GM23248 (cell line): ENCODE measurements at regions not wholly inside any gene's neighbourhood (a gene's known extent, or its start where the extent isn't known, plus 50 kb on each side); places are given as distances from the start of the nearest gene placed in this dataset.
A peak's percentile ranks its signal among the peaks of the same experiment; 100 is the strongest.

ENCODE experiments used
- DNase-seq: peaks from one replicate; pipeline ENCODE4 v3.0.0-alpha.2; 2015
- H2AFZ ChIP-seq: fragments of 200-600 bp; sonication (generic); 2 replicates; pipeline ENCODE4 v1.6.1; 2016; ENCODE audit warnings: antibody characterized with exemption
- H3F3A ChIP-seq: fragments of 200-600 bp; sonication (generic); 2 replicates; pipeline ENCODE4 v1.6.1; 2016; ENCODE audit warnings: mild to moderate bottlenecking, antibody characterized with exemption, mixed run types; ENCODE audit not compliant: insufficient read depth
- H3K27ac ChIP-seq: fragments of 200-600 bp; sonication (generic); 2 replicates; pipeline ENCODE4 v1.5.1; 2016; ENCODE audit warnings: mild to moderate bottlenecking
- H3K27me3 ChIP-seq: fragments of 200-600 bp; sonication (generic); replicated peaks from 2 replicates; pipeline ENCODE4 v1.6.1; 2016; ENCODE audit warnings: mild to moderate bottlenecking; ENCODE audit not compliant: insufficient read depth
- H3K36me3 ChIP-seq: fragments of 200-600 bp; sonication (generic); 2 replicates; pipeline ENCODE4 v1.6.1; 2016; ENCODE audit warnings: low read depth, mild to moderate bottlenecking
- H3K4me1 ChIP-seq: fragments of 200-600 bp; sonication (generic); 2 replicates; pipeline ENCODE4 v1.6.1; 2016; ENCODE audit warnings: mild to moderate bottlenecking; ENCODE audit not compliant: insufficient read depth
- H3K4me2 ChIP-seq: fragments of 200-600 bp; sonication (generic); one replicate; pipeline ENCODE4 v1.6.1; 2016; ENCODE audit warnings: mild to moderate bottlenecking; ENCODE audit not compliant: unreplicated experiment
- H3K4me3 ChIP-seq: fragments of 200-600 bp; sonication (generic); 2 replicates; pipeline ENCODE4 v1.5.1; 2016; ENCODE audit warnings: mild to moderate bottlenecking
- H3K79me2 ChIP-seq: fragments of 200-600 bp; sonication (generic); 2 replicates; pipeline ENCODE4 v1.6.1; 2016; ENCODE audit warnings: mild to moderate bottlenecking; ENCODE audit not compliant: insufficient read depth
- H3K9ac ChIP-seq: fragments of 200-600 bp; sonication (generic); 2 replicates; pipeline ENCODE4 v1.6.1; 2016; ENCODE audit warnings: mild to moderate bottlenecking
- H3K9me2 ChIP-seq: fragments of 200-600 bp; sonication (generic); 2 replicates; pipeline ENCODE4 v1.6.1; 2016; ENCODE audit warnings: mixed run types, mild to moderate bottlenecking, moderate library complexity; ENCODE audit not compliant: insufficient read depth
- H3K9me3 ChIP-seq: fragments of 200-600 bp; sonication (generic); one replicate; pipeline ENCODE4 v1.6.1; 2017; ENCODE audit warnings: low read depth
- H4K20me1 ChIP-seq: fragments of 200-600 bp; sonication (generic); 2 replicates; pipeline ENCODE4 v1.6.0; 2016; ENCODE audit not compliant: insufficient read depth
- EZH2 ChIP-seq: fragments of 200-600 bp; sonication (generic); IDR thresholded peaks from 2 replicates; pipeline ENCODE4 v1.6.1; 2018; ENCODE audit warnings: antibody characterized with exemption, mild to moderate bottlenecking; ENCODE audit not compliant: insufficient read depth, poor library complexity, severe bottlenecking
- EZH2phosphoT487 ChIP-seq: fragments of 200-600 bp; sonication (generic); IDR thresholded peaks from 2 replicates; pipeline ENCODE4 v1.6.1; 2018; ENCODE audit warnings: antibody characterized with exemption, moderate library complexity, mild to moderate bottlenecking, low read depth; ENCODE audit not compliant: insufficient read depth
- WGBS, 2 experiments: methylation state at CpG; one replicate each; pipeline ENCODE4 v1.1.6; 2015 to 2017; ENCODE audit warnings: low lambda C conversion rate in 2 of 2, low coverage in 1 of 2; ENCODE audit errors: missing lambda C conversion rate in 2 of 2; 5-methylcytosine and 5-hydroxymethylcytosine counted together
- in situ Hi-C: fragments of 300-500 bp; cut with MboI; formaldehyde crosslinking; loops from 2 replicates; pipeline ENCODE4 v1.15.0; 2020

DNA sequence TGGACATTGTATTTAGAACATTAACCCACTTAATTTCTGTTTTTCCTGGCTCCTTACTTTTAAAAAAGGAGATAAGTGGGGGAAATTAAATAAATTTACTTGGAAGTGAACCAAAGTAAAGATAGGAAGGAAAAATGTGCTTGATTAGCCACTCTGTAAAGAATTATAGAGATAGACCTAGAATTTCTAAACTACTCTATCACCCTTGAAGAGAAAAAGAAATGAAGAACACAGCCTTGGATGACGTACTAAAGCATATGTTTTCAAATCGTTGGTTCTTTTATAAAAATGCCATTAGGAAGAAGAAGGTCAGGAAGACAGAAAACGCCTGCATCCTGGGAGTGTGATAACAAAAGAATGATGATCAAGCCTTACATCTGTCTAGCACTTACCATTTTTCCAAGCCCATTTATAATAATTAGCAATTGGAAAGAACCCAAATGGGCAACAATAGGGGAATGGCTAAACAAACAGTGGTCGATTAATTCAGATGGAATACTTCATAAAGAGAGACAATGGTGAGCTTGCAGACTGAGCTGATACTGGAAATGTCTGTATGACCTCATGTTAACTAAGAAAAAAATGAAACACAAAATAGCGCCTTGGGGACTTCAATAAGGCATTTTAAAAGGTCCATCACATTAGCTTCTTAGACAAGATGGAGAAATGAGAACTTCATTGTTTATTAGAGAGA, 81.0 kb upstream of the LRRC55 start:
- in situ Hi-C loops, result no loop called here

DNA sequence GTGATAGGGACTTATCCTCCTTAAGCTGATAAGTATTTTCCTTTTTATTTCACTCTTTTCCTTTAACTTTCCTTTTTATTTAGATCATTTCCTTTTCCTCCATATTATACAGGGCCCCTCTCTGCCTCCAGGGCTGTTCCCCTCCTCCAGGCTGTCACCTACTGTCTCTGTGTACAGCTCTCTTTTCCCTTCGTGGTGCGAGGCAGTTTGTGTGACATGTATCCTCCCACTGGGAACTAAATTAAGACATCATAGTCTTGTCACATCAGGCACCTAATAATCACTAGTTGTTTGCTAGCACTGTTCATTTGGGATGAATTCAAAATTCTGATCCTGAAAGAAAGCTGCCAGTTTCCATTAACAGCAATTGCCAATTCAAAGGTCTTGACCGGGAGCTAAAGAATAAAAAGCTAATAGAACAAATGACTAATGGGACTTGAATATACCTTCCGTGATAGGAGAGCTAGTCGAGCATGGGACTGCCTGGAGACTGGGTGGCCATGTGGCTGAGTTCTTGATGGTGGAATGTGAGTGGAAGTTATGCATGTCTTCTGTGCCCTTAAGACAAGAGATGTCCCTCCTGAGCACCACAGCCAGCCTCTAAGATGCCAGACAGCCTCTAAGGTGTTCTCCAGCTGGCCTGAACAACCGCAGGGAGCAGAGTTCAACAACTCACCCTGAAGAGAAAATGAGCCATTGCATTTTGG, 77.7 kb upstream of the LRRC55 start:
- Histone ChIP-seq H3K27me3 (peaks cover 33% of the 10 kb centered on the region), H3K27ac (no peak overlapping the region), H2AFZ (no peak overlapping the region), H3K36me3 (no peaks in the 10 kb centered on the region), H3K79me2 (no peaks in the 10 kb centered on the region), H3K4me2 (no peak overlapping the region), H3K9me3 (no peaks in the 10 kb centered on the region), H3K9me2 (no peaks in the 10 kb centered on the region), H3K4me1 (no peaks in the 10 kb centered on the region), H3K9ac (no peak overlapping the region), H3F3A (no peaks in the 10 kb centered on the region), H4K20me1 (no peaks in the 10 kb centered on the region), H3K4me3 (no peak overlapping the region)
- in situ Hi-C loops, result no loop called here
- 43 to 46% methylated on average over 6 of the region's 6 CpGs for WGBS, 2 experiments
- no peak for DNase-seq
- TF ChIP-seq EZH2 (no peak), EZH2phosphoT487 (no peak)

More for the DNA sequence above, 81.0 kb upstream of the LRRC55 start:
- H4K20me1 ChIP-seq, result no peaks in the 10 kb centered on the region
- no peak overlapping the region for H3K4me2 ChIP-seq
- no peak overlapping the region for H3K27ac ChIP-seq
- no peaks in the 10 kb centered on the region for H3K79me2 ChIP-seq
- H3K9ac ChIP-seq, result no peak overlapping the region
- H3K9me3 ChIP-seq, result no peaks in the 10 kb centered on the region
- peaks cover 19% of the 10 kb centered on the region for H3K27me3 ChIP-seq
- DNase-seq, result no peak
- no peak overlapping the region for H2AFZ ChIP-seq
- H3K4me1 ChIP-seq, result no peaks in the 10 kb centered on the region
- H3K9me2 ChIP-seq, result no peaks in the 10 kb centered on the region
- 40 to 47% methylated on average over 5 of the region's 5 CpGs for WGBS, 2 experiments
- no peak overlapping the region for H3K4me3 ChIP-seq
- H3F3A ChIP-seq, result no peaks in the 10 kb centered on the region
- TF ChIP-seq EZH2phosphoT487 (no peak), EZH2 (no peak)
- no peaks in the 10 kb centered on the region for H3K36me3 ChIP-seq

DNA sequence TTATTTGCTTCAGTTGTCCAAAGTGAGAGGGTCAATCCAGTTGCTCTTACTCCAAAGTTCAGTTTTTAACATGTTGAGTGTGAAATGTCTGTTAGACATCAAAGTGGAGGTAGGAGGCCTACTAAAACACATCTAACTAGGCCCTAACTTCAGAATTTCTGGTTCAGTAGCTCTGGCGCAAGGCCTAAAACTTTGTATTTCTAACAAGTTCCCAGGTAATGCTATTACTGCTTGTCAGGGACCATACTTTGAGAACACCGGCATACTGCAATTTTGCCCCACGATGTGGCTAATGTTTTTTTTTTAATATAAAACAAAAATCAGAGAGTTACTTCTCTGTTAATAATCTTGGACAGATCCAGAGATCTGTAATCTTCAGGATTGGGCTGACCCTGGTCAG, 72.4 kb upstream of the LRRC55 start:
- in situ Hi-C loops, result no loop called here
- 62 to 65% methylated on average over 3 of the region's 3 CpGs for WGBS, 2 experiments
- no peaks in the 10 kb centered on the region for H3K9me2 ChIP-seq
- no peak overlapping the region for H3K9ac ChIP-seq
- H3K4me3 ChIP-seq, result no peak overlapping the region
- H3K36me3 ChIP-seq, result no peaks in the 10 kb centered on the region
- no peaks in the 10 kb centered on the region for H3K4me1 ChIP-seq
- peaks cover 50% of the 10 kb centered on the region for H3K27me3 ChIP-seq
- TF ChIP-seq EZH2, result no peak
- no peak for TF ChIP-seq EZH2phosphoT487
- no peak overlapping the region for H3K27ac ChIP-seq
- DNase-seq, result no peak
- H3F3A ChIP-seq, result no peaks in the 10 kb centered on the region
- H3K9me3 ChIP-seq, result no peaks in the 10 kb centered on the region
- no peak overlapping the region for H2AFZ ChIP-seq
- H3K4me2 ChIP-seq, result no peak overlapping the region
- H4K20me1 ChIP-seq, result no peaks in the 10 kb centered on the region
- H3K79me2 ChIP-seq, result no peaks in the 10 kb centered on the region

DNA sequence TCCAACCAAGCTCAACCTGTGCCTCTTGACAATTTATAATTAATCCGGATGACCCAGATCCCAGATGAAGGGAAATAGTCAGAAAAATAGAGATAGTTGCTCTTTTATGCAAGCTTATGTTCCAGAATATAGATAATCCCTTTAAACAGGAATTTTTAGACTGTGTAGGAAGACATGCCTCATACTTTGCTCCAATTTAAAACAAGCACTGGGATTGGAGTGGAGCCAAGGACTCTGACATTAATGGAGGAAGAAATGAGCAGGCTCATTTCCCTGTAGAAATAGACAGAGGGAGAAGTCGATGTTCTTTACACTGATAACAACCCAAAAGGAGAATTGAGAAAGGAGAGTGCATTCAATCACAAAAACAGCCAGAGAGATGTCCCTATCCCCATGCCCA, 70.1 kb upstream of the LRRC55 start:
- in situ Hi-C loops, result no loop called here
- no peaks in the 10 kb centered on the region for H3K4me1 ChIP-seq
- H3K4me3 ChIP-seq, result no peak overlapping the region
- no peaks in the 10 kb centered on the region for H3K9me2 ChIP-seq
- no peaks in the 10 kb centered on the region for H4K20me1 ChIP-seq
- WGBS, 2 experiments, result 33 to 45% methylated on average over 2 of the region's 2 CpGs
- H3K36me3 ChIP-seq, result no peaks in the 10 kb centered on the region
- no peaks in the 10 kb centered on the region for H3K79me2 ChIP-seq
- TF ChIP-seq EZH2, result no peak
- no peak for TF ChIP-seq EZH2phosphoT487
- H3K4me2 ChIP-seq, result no peak overlapping the region
- H2AFZ ChIP-seq, result no peak overlapping the region
- no peaks in the 10 kb centered on the region for H3F3A ChIP-seq
- H3K9ac ChIP-seq, result no peak overlapping the region
- no peak overlapping the region for H3K27ac ChIP-seq
- H3K27me3 ChIP-seq, result peaks cover 50% of the 10 kb centered on the region
- no peak for DNase-seq
- no peaks in the 10 kb centered on the region for H3K9me3 ChIP-seq

DNA sequence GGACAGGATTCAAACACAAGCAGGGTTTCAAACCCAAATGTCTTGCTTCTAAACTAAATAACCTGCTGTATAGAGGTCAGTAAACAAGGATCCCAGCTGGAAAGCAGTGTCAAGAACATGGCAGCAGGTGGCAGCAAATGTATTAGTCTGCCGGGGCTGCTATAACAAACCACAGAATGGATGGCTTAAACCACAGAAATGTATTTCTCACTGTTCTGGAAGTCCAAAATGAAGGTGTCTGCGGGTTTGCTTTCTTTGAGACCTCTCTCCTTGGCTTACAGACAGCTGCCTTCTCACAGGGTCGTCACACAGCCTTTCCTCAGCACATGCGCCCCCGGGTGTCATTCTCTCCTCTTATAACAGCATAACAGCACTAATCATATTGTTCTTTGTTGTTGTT, 65.1 kb upstream of the LRRC55 start:
- H3K27ac ChIP-seq, result no peak overlapping the region
- no peak overlapping the region for H3K4me2 ChIP-seq
- no peak overlapping the region for H3K4me3 ChIP-seq
- no peaks in the 10 kb centered on the region for H3F3A ChIP-seq
- peak; percentile 64 for DNase-seq
- H4K20me1 ChIP-seq, result no peaks in the 10 kb centered on the region
- no peaks in the 10 kb centered on the region for H3K4me1 ChIP-seq
- H3K9me3 ChIP-seq, result no peaks in the 10 kb centered on the region
- 26 to 40% methylated on average over 5 of the region's 5 CpGs for WGBS, 2 experiments
- H3K36me3 ChIP-seq, result no peaks in the 10 kb centered on the region
- H3K27me3 ChIP-seq, result peaks cover 32% of the 10 kb centered on the region
- no peak overlapping the region for H2AFZ ChIP-seq
- no peak for TF ChIP-seq EZH2
- TF ChIP-seq EZH2phosphoT487, result no peak
- in situ Hi-C loops, result no loop called here
- H3K9me2 ChIP-seq, result no peaks in the 10 kb centered on the region
- H3K79me2 ChIP-seq, result no peaks in the 10 kb centered on the region
- H3K9ac ChIP-seq, result no peak overlapping the region
